SK-N-SH treated with all-trans-retinoic acid at 6 μM for 48 hours (cell line): ENCODE measurements at regions not wholly inside any gene's neighbourhood (a gene's known extent, or its start where the extent isn't known, plus 50 kb on each side); places are given as distances from the start of the nearest gene placed in this dataset.

Experiments used
- ARNTL ChIP-seq: fragments of 450-650 bp; formaldehyde crosslinking; IDR thresholded peaks from 2 replicates; pipeline ENCODE4 v1.5.0; 2020; ENCODE audit warnings: low read depth, mild to moderate bottlenecking, moderate library complexity, borderline replicate concordance
- BACH2 ChIP-seq: fragments of 250-450 bp; sonication (Bioruptor Pico); IDR thresholded peaks from 2 replicates; pipeline ENCODE4 v1.9.0; 2021; ENCODE audit warnings: mild to moderate bottlenecking, borderline replicate concordance
- CREB5 ChIP-seq: fragments of 250-450 bp; sonication (Bioruptor Pico); IDR thresholded peaks from 2 replicates; pipeline ENCODE4 v1.5.1; 2020; ENCODE audit warnings: low read depth, mild to moderate bottlenecking, moderate library complexity
- CSDC2 ChIP-seq: fragments of 250-450 bp; sonication (Bioruptor Pico); IDR thresholded peaks from 2 replicates; pipeline ENCODE4 v1.5.0; 2020; ENCODE audit warnings: mild to moderate bottlenecking, moderate library complexity
- CSRNP3 ChIP-seq: fragments of 250-450 bp; sonication (Bioruptor Pico); IDR thresholded peaks from 2 replicates; pipeline ENCODE4 v1.5.1; 2021; ENCODE audit warnings: mild to moderate bottlenecking, moderate library complexity
- GLIS3 ChIP-seq: fragments of 250-450 bp; sonication (Bioruptor Pico); IDR thresholded peaks from 2 replicates; pipeline ENCODE4 v1.5.0; 2020; ENCODE audit warnings: mild to moderate bottlenecking, moderate library complexity
- OSR1 ChIP-seq: fragments of 250-450 bp; sonication (Bioruptor Pico); IDR thresholded peaks from 2 replicates; pipeline ENCODE4 v1.8.0; 2022; ENCODE audit warnings: moderate library complexity, mild to moderate bottlenecking, inconsistent platforms
- PATZ1 ChIP-seq: fragments of 250-450 bp; sonication (Bioruptor Pico); IDR thresholded peaks from 2 replicates; pipeline ENCODE4 v1.8.0; 2020; ENCODE audit warnings: mild to moderate bottlenecking, moderate library complexity, borderline replicate concordance
- RARB ChIP-seq: fragments of 250-450 bp; sonication (Bioruptor Pico); IDR thresholded peaks from 2 replicates; pipeline ENCODE4 v1.8.0; 2021; ENCODE audit warnings: mild to moderate bottlenecking, moderate library complexity
- TCF4 ChIP-seq: fragments of 250-450 bp; sonication (Bioruptor Pico); IDR thresholded peaks from 2 replicates; pipeline ENCODE4 v1.8.0; 2021; ENCODE audit warnings: mild to moderate bottlenecking, moderate library complexity, borderline replicate concordance
- TSHZ2 ChIP-seq: fragments of 250-450 bp; sonication (Bioruptor Pico); IDR thresholded peaks from 2 replicates; pipeline ENCODE4 v1.5.0; 2020; ENCODE audit warnings: mild to moderate bottlenecking, moderate library complexity
- ZFP3 ChIP-seq: fragments of 250-450 bp; sonication (Bioruptor Pico); IDR thresholded peaks from 2 replicates; pipeline ENCODE4 v1.5.0; 2020; ENCODE audit warnings: mild to moderate bottlenecking, moderate library complexity
- ZFP30 ChIP-seq: fragments of 450-650 bp; formaldehyde crosslinking; IDR thresholded peaks from 2 replicates; pipeline ENCODE4 v1.5.0; 2022; ENCODE audit warnings: mild to moderate bottlenecking, moderate library complexity
- ZNF8 ChIP-seq: fragments of 450-650 bp; formaldehyde crosslinking; IDR thresholded peaks from 2 replicates; pipeline ENCODE4 v1.5.0; 2020; ENCODE audit warnings: mild to moderate bottlenecking, moderate library complexity

GRCh38 chr2:217362286-217362685 lies 502.4 kb upstream of the TNP1 start:
- no peak for TF ChIP-seq CREB5 (CRISPR knock-in tag)
- no peak for TF ChIP-seq ARNTL (CRISPR knock-in tag)
- TF ChIP-seq RARB = no peak
- no peak for TF ChIP-seq CSRNP3
- TF ChIP-seq PATZ1 (CRISPR knock-in tag) = no peak
- TF ChIP-seq ZFP3 = no peak
- no peak for TF ChIP-seq CSDC2 (CRISPR knock-in tag)
- no peak for TF ChIP-seq ZNF8 (CRISPR knock-in tag)
- TF ChIP-seq GLIS3 (CRISPR knock-in tag) = no peak
- TF ChIP-seq BACH2 (CRISPR knock-in tag) = no peak
- no peak for TF ChIP-seq TSHZ2 (CRISPR knock-in tag)
- no peak for TF ChIP-seq OSR1
- no peak for TF ChIP-seq ZFP30 (CRISPR knock-in tag)
- TF ChIP-seq TCF4 = no peak
